ENCODE measurements at regions not wholly inside any gene's neighbourhood (a gene's known extent, or its start where the extent isn't known, plus 50 kb on each side); places are given as distances from the start of the nearest gene placed in this dataset.
"Not testable (repeated sequence)": the region's sequence is repeated elsewhere in the genome, so short reads cannot be mapped to it uniquely, and the experiment has no call there.

DNA sequence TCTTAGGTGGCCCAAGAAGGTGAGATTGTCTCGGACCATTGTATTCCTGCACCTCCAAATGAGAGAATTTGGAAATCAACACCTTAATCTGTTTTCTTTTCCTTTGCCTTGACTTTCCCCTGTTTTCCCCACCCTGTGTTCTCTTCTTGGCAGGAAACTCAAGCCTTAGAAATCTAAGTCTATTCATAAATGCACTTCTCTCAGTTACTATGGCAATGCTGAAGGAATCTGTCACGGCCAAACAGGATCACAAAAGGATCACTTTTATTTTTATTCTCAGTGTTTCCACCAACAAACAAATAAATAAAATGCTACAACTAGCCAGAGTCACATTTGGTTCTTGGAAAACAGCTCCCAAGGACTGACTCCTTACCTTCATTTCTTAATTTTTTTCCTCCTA is 270.5 kb downstream of the BCAT1 start:
- H3K36me3 ChIP-seq (ENCODE audit: control insufficient read depth in 2 of 2, insufficient read depth in 2 of 2, low read length in 2 of 2) = no peaks in the 10 kb centered on the region
- H3K27me3 ChIP-seq (ENCODE audit: control insufficient read depth in 1 of 2, insufficient read depth in 2 of 2, low read length in 2 of 2) = no peaks in the 10 kb centered on the region
- no peak overlapping the region for H3K4me3 ChIP-seq (ENCODE audit: low read length in 2 of 2)
- no peaks in the 10 kb centered on the region for H3K4me1 ChIP-seq (ENCODE audit: control insufficient read depth, insufficient read depth, low read length)
- no peaks in the 10 kb centered on the region for H3K9me3 ChIP-seq (ENCODE audit: control insufficient read depth in 2 of 2, low read length in 2 of 2)
- H3K27ac ChIP-seq (ENCODE audit: low read length) = no peak overlapping the region
- no peak overlapping the region for H3K9ac ChIP-seq (ENCODE audit: low read length in 2 of 2)

GRCh38 chr12:24668563-24668962 is 280.3 kb downstream of the BCAT1 start:
- Histone ChIP-seq H3K9me3 (ENCODE audit: control insufficient read depth in 2 of 2, low read length in 2 of 2) (no peaks in the 10 kb centered on the region), H3K27me3 (ENCODE audit: control insufficient read depth in 1 of 2, insufficient read depth in 2 of 2, low read length in 2 of 2) (no peaks in the 10 kb centered on the region), H3K27ac (ENCODE audit: low read length) (no peak overlapping the region), H3K36me3 (ENCODE audit: control insufficient read depth in 2 of 2, insufficient read depth in 2 of 2, low read length in 2 of 2) (no peaks in the 10 kb centered on the region), H3K9ac (ENCODE audit: low read length in 2 of 2) (no peak overlapping the region), H3K4me1 (ENCODE audit: control insufficient read depth, insufficient read depth, low read length) (no peaks in the 10 kb centered on the region), H3K4me3 (ENCODE audit: low read length in 2 of 2) (no peak overlapping the region)

- no peak overlapping the region for H3K4me3 ChIP-seq (ENCODE audit: low read length in 2 of 2)
- no peaks in the 10 kb centered on the region for H3K4me1 ChIP-seq (ENCODE audit: control insufficient read depth, insufficient read depth, low read length)
- no peak overlapping the region for H3K9ac ChIP-seq (ENCODE audit: low read length in 2 of 2)
- H3K27ac ChIP-seq (ENCODE audit: low read length) = no peak overlapping the region
- H3K9me3 ChIP-seq (ENCODE audit: control insufficient read depth in 2 of 2, low read length in 2 of 2) = no peaks in the 10 kb centered on the region
- no peaks in the 10 kb centered on the region for H3K36me3 ChIP-seq (ENCODE audit: control insufficient read depth in 2 of 2, insufficient read depth in 2 of 2, low read length in 2 of 2)
- peaks cover 0 to 2% of the 10 kb centered on the region in 2 donors for H3K27me3 ChIP-seq (ENCODE audit: control insufficient read depth in 1 of 2, insufficient read depth in 2 of 2, low read length in 2 of 2)
These were observed 284.6 kb downstream of the BCAT1 start for GRCh38 chr12:24664161-24664880.

DNA sequence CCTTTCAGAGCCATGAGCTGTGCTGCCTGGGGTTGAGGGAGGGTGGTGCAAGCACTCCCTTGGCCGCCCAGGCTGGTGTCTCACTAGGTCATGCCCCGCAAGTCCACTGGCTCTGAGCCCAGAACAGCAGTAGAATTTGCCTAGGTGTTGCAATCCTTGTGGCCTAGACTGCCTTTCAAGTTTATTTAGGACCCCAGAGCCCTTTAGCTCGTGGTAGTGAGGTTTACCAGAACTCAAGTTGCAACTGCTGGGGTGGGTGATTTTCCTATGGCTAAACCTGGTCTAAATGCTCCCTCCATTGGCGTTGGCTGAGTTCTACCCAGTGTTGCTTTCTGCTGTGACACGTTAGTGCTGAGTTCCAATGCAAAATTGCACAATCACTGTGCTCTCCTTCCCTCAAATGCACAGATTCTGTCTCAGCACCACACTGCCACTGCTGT is 287.2 kb downstream of the BCAT1 start:
- Histone ChIP-seq H3K36me3 (ENCODE audit: control insufficient read depth in 2 of 2, insufficient read depth in 2 of 2, low read length in 2 of 2) (no peaks in the 10 kb centered on the region), H3K4me1 (ENCODE audit: control insufficient read depth, insufficient read depth, low read length) (no peaks in the 10 kb centered on the region), H3K4me3 (ENCODE audit: low read length in 2 of 2) (no peak overlapping the region), H3K27me3 (ENCODE audit: control insufficient read depth in 1 of 2, insufficient read depth in 2 of 2, low read length in 2 of 2) (peaks cover 0 to 2% of the 10 kb centered on the region in 2 donors), H3K9ac (ENCODE audit: low read length in 2 of 2) (no peak overlapping the region), H3K27ac (ENCODE audit: low read length) (no peak overlapping the region), H3K9me3 (ENCODE audit: control insufficient read depth in 2 of 2, low read length in 2 of 2) (no peaks in the 10 kb centered on the region)

DNA sequence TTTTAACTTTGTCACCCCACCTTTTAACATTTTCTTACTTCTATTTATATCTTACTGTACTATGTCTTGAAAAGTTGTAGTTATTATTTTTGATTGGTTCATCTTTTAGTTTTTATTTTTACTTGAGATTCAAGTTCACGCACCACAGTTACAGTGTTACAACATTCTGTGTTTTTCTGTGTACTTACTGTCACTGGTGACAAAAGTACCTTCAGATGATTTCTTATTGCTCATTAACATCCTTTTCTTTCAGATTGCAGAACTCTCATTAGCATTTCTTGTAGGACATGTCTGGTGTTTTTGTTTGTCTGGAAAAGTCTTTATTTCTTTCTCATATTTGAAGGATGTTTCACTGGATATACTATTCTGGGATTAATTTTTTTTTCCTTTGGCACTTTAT is 289.9 kb downstream of the BCAT1 start:
- Histone ChIP-seq H3K9ac (ENCODE audit: low read length in 2 of 2) (no peak overlapping the region), H3K4me3 (ENCODE audit: low read length in 2 of 2) (no peak overlapping the region), H3K9me3 (ENCODE audit: control insufficient read depth in 2 of 2, low read length in 2 of 2) (no peaks in the 10 kb centered on the region), H3K36me3 (ENCODE audit: control insufficient read depth in 2 of 2, insufficient read depth in 2 of 2, low read length in 2 of 2) (no peaks in the 10 kb centered on the region), H3K27ac (ENCODE audit: low read length) (no peak overlapping the region), H3K27me3 (ENCODE audit: control insufficient read depth in 1 of 2, insufficient read depth in 2 of 2, low read length in 2 of 2) (peaks cover 0 to 2% of the 10 kb centered on the region in 2 donors), H3K4me1 (ENCODE audit: control insufficient read depth, insufficient read depth, low read length) (no peaks in the 10 kb centered on the region)

- not testable (repeated sequence) for H3K9me3 ChIP-seq (ENCODE audit: control insufficient read depth in 2 of 2, low read length in 2 of 2); H3K27ac ChIP-seq (ENCODE audit: low read length); H3K4me1 ChIP-seq (ENCODE audit: control insufficient read depth, insufficient read depth, low read length); H3K9ac ChIP-seq (ENCODE audit: low read length in 2 of 2); H3K27me3 ChIP-seq (ENCODE audit: control insufficient read depth in 1 of 2, insufficient read depth in 2 of 2, low read length in 2 of 2); H3K36me3 ChIP-seq (ENCODE audit: control insufficient read depth in 2 of 2, insufficient read depth in 2 of 2, low read length in 2 of 2); H3K4me3 ChIP-seq (ENCODE audit: low read length in 2 of 2)
These were observed 294.6 kb downstream of the BCAT1 start for GRCh38 chr12:24654344-24654743.

DNA sequence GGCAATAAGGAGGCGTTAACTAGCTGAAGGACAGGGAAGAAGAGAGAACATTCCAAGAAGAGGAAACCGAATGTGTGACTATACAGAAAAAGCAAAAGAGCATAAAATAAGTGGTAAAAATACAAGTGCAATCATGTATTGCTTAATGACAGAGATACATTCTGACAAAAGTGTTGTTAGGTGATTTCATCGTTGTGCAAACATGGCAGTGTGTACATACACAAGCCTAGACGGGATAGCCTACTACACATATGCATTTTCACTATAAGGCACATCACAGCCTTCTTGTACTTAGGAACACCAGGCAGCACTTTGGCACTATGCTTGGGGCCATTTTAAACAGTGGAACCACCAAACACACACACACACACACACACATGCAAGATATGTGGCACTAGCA is 299.3 kb downstream of the BCAT1 start:
- no peaks in the 10 kb centered on the region for H3K27me3 ChIP-seq (ENCODE audit: control insufficient read depth in 1 of 2, insufficient read depth in 2 of 2, low read length in 2 of 2)
- H3K36me3 ChIP-seq (ENCODE audit: control insufficient read depth in 2 of 2, insufficient read depth in 2 of 2, low read length in 2 of 2) = no peaks in the 10 kb centered on the region
- H3K27ac ChIP-seq (ENCODE audit: low read length) = no peak overlapping the region
- H3K4me1 ChIP-seq (ENCODE audit: control insufficient read depth, insufficient read depth, low read length) = no peaks in the 10 kb centered on the region
- H3K9ac ChIP-seq (ENCODE audit: low read length in 2 of 2) = no peak overlapping the region
- H3K9me3 ChIP-seq (ENCODE audit: control insufficient read depth in 2 of 2, low read length in 2 of 2) = no peaks in the 10 kb centered on the region
- no peak overlapping the region for H3K4me3 ChIP-seq (ENCODE audit: low read length in 2 of 2)

- no peak overlapping the region for H3K27ac ChIP-seq (ENCODE audit: low read length)
- no peaks in the 10 kb centered on the region for H3K9me3 ChIP-seq (ENCODE audit: control insufficient read depth in 2 of 2, low read length in 2 of 2)
- H3K4me3 ChIP-seq (ENCODE audit: low read length in 2 of 2) = no peak overlapping the region
- H3K36me3 ChIP-seq (ENCODE audit: control insufficient read depth in 2 of 2, insufficient read depth in 2 of 2, low read length in 2 of 2) = no peaks in the 10 kb centered on the region
- H3K27me3 ChIP-seq (ENCODE audit: control insufficient read depth in 1 of 2, insufficient read depth in 2 of 2, low read length in 2 of 2) = no peaks in the 10 kb centered on the region
- H3K9ac ChIP-seq (ENCODE audit: low read length in 2 of 2) = no peak overlapping the region
- no peaks in the 10 kb centered on the region for H3K4me1 ChIP-seq (ENCODE audit: control insufficient read depth, insufficient read depth, low read length)
These were observed 299.7 kb downstream of the BCAT1 start for GRCh38 chr12:24649209-24649608.

DNA sequence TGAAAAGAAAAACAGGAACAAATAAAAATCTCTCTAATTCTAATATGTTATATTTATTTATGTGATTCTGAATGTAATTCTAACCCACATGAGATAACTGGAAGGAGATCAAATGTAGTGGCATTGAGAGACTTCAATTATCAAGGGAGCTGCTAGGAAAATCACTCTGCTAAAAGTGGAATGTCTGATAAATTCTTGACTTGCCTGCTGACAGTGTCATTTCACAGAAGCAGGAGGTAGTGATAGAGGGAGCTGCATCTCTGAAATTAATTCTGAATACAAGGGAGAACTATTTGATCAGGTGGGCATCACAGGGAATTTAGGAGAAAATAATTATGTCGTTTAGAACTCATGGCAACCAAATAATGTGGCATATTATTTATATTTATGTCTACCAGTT is 303.6 kb downstream of the BCAT1 start:
- Histone ChIP-seq H3K27me3 (ENCODE audit: control insufficient read depth in 1 of 2, insufficient read depth in 2 of 2, low read length in 2 of 2) (no peaks in the 10 kb centered on the region), H3K27ac (ENCODE audit: low read length) (no peak overlapping the region), H3K4me1 (ENCODE audit: control insufficient read depth, insufficient read depth, low read length) (no peaks in the 10 kb centered on the region), H3K4me3 (ENCODE audit: low read length in 2 of 2) (no peak overlapping the region), H3K9me3 (ENCODE audit: control insufficient read depth in 2 of 2, low read length in 2 of 2) (no peaks in the 10 kb centered on the region), H3K36me3 (ENCODE audit: control insufficient read depth in 2 of 2, insufficient read depth in 2 of 2, low read length in 2 of 2) (no peaks in the 10 kb centered on the region), H3K9ac (ENCODE audit: low read length in 2 of 2) (no peak overlapping the region)

GRCh38 chr12:24643120-24644119 is 305.5 kb downstream of the BCAT1 start:
- H3K4me3 ChIP-seq (ENCODE audit: low read length in 2 of 2) = no peak overlapping the region
- no peaks in the 10 kb centered on the region for H3K27me3 ChIP-seq (ENCODE audit: control insufficient read depth in 1 of 2, insufficient read depth in 2 of 2, low read length in 2 of 2)
- no peak overlapping the region for H3K27ac ChIP-seq (ENCODE audit: low read length)
- no peak overlapping the region for H3K9ac ChIP-seq (ENCODE audit: low read length in 2 of 2)
- H3K4me1 ChIP-seq (ENCODE audit: control insufficient read depth, insufficient read depth, low read length) = no peaks in the 10 kb centered on the region
- no peaks in the 10 kb centered on the region for H3K36me3 ChIP-seq (ENCODE audit: control insufficient read depth in 2 of 2, insufficient read depth in 2 of 2, low read length in 2 of 2)
- no peaks in the 10 kb centered on the region for H3K9me3 ChIP-seq (ENCODE audit: control insufficient read depth in 2 of 2, low read length in 2 of 2)

- H3K9me3 ChIP-seq (ENCODE audit: control insufficient read depth in 2 of 2, low read length in 2 of 2) = no peaks in the 10 kb centered on the region
- H3K4me1 ChIP-seq (ENCODE audit: control insufficient read depth, insufficient read depth, low read length) = no peaks in the 10 kb centered on the region
- no peaks in the 10 kb centered on the region for H3K36me3 ChIP-seq (ENCODE audit: control insufficient read depth in 2 of 2, insufficient read depth in 2 of 2, low read length in 2 of 2)
- no peak overlapping the region for H3K27ac ChIP-seq (ENCODE audit: low read length)
- no peak overlapping the region for H3K9ac ChIP-seq (ENCODE audit: low read length in 2 of 2)
- no peaks in the 10 kb centered on the region for H3K27me3 ChIP-seq (ENCODE audit: control insufficient read depth in 1 of 2, insufficient read depth in 2 of 2, low read length in 2 of 2)
- H3K4me3 ChIP-seq (ENCODE audit: low read length in 2 of 2) = no peak overlapping the region
These were observed 309.3 kb downstream of the BCAT1 start for GRCh38 chr12:24639641-24640040.
